ENCODE measurements at regions not wholly inside any gene's neighbourhood (a gene's known extent, or its start where the extent isn't known, plus 50 kb on each side); places are given as distances from the start of the nearest gene placed in this dataset.

DNA sequence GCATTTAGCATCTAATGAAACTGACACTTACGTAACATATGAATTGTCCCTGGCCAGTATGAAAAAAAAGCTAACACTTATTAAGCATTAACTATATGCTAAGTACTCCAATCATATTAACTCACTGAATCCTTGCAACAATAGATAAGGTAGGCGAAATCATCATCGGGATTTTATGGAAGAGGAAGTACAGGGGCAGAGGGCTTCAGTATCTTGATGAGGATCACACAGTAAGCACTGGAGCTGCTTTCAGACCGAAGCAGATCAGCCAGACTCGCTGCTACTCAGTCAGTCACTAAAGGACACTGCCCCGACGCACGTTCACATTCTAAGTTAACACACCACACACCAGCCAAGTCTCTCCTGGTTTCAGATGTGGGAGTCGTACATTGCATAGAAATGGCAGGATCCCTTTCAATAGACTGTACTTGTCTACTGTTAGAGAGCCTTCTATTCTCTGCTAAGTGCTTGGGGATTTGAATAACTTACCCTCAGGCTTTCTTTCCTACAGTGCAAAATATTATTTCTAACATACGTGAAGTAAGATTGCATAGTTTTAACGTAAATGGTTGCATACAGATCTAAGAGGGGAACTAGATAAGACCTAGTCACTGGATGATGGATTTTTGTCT lies 540.2 kb upstream of the TENM3 start:
- H3K9me3 ChIP-seq: peaks cover 5% of the 10 kb centered on the region
- H3K27me3 ChIP-seq: no peaks in the 10 kb centered on the region
- no peak overlapping the region for H3K4me3 ChIP-seq
- H3K4me1 ChIP-seq: no peaks in the 10 kb centered on the region
- DNase-seq (ENCODE audit: low spot score in 2 of 2): no peak
- no peaks in the 10 kb centered on the region for H3K36me3 ChIP-seq
- no peak overlapping the region for H3K27ac ChIP-seq
- 75% methylated on average over 11 of the region's 11 CpGs for WGBS
- TF ChIP-seq, protein P1, sequence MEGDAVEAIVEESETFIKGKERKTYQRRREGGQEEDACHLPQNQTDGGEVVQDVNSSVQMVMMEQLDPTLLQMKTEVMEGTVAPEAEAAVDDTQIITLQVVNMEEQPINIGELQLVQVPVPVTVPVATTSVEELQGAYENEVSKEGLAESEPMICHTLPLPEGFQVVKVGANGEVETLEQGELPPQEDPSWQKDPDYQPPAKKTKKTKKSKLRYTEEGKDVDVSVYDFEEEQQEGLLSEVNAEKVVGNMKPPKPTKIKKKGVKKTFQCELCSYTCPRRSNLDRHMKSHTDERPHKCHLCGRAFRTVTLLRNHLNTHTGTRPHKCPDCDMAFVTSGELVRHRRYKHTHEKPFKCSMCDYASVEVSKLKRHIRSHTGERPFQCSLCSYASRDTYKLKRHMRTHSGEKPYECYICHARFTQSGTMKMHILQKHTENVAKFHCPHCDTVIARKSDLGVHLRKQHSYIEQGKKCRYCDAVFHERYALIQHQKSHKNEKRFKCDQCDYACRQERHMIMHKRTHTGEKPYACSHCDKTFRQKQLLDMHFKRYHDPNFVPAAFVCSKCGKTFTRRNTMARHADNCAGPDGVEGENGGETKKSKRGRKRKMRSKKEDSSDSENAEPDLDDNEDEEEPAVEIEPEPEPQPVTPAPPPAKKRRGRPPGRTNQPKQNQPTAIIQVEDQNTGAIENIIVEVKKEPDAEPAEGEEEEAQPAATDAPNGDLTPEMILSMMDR (IDR thresholded peaks at IDR 0.05): no peak
- TF ChIP-seq POLR2AphosphoS5 (IDR thresholded peaks at IDR 0.05) (no peak), EP300 (IDR thresholded peaks at IDR 0.05) (no peak), POLR2A (IDR thresholded peaks at IDR 0.05) (no peak)

DNA sequence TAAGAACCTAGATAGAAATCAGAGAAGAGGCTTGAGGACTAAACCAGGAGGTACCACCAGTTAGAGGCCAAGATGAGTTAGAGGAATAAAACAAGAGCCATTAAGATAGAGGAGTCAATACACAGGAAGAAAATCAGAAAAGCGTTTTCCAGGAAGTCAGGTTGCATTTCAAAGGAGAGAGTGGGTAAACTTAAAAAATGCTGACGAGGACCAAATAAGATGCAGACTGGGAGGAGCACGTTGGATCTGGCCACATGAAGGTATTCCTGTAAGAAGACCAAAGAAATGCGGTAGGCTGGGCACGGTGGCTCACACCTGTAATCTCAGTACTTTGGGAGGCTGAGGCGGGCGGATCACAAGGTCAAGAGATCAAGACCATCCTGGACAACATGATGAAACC lies 533.1 kb upstream of the TENM3 start:
- TF ChIP-seq POLR2A (IDR thresholded peaks at IDR 0.05): no peak
- TF ChIP-seq, protein P1 (IDR thresholded peaks at IDR 0.05): no peak
- no peak for TF ChIP-seq POLR2AphosphoS5 (IDR thresholded peaks at IDR 0.05)
- TF ChIP-seq EP300 (IDR thresholded peaks at IDR 0.05): no peak
- no peaks in the 10 kb centered on the region for H3K4me1 ChIP-seq
- WGBS: 86% methylated on average over 7 of the region's 7 CpGs
- no peaks in the 10 kb centered on the region for H3K27me3 ChIP-seq
- H3K27ac ChIP-seq: no peak overlapping the region
- no peak overlapping the region for H3K4me3 ChIP-seq
- no peaks in the 10 kb centered on the region for H3K36me3 ChIP-seq
- peaks cover 5% of the 10 kb centered on the region for H3K9me3 ChIP-seq
- DNase-seq (ENCODE audit: low spot score in 2 of 2): no peak

DNA sequence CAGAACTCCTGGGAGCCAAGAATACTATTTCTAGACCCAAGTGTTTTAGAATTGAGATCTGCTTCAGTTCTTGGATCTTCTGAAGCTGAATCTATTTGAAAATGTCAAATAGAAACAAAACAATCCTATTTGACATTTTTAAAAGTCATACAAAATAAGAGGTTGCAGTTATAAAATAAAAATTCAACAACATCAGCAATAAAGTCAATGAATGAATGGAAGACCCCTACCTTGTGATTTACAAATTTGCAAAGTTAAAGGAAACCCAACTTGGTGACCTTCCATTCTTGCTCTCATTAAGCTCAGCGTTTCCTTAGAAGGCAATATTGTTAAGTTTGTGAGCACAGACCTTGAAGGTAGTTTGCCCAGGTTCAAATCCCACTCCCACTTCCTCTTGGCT lies 531.8 kb upstream of the TENM3 start:
- TF ChIP-seq POLR2AphosphoS5 (IDR thresholded peaks at IDR 0.05) (no peak), EP300 (IDR thresholded peaks at IDR 0.05) (no peak), POLR2A (IDR thresholded peaks at IDR 0.05) (no peak)
- TF ChIP-seq, protein P1 (IDR thresholded peaks at IDR 0.05): no peak
- Histone ChIP-seq H3K4me1 (no peaks in the 10 kb centered on the region), H3K36me3 (no peaks in the 10 kb centered on the region), H3K4me3 (no peak overlapping the region), H3K27ac (no peak overlapping the region), H3K27me3 (no peaks in the 10 kb centered on the region), H3K9me3 (peaks cover 5% of the 10 kb centered on the region)
- no peak for DNase-seq (ENCODE audit: low spot score in 2 of 2)
- WGBS: 88% methylated on average over 1 of the region's 1 CpG

DNA sequence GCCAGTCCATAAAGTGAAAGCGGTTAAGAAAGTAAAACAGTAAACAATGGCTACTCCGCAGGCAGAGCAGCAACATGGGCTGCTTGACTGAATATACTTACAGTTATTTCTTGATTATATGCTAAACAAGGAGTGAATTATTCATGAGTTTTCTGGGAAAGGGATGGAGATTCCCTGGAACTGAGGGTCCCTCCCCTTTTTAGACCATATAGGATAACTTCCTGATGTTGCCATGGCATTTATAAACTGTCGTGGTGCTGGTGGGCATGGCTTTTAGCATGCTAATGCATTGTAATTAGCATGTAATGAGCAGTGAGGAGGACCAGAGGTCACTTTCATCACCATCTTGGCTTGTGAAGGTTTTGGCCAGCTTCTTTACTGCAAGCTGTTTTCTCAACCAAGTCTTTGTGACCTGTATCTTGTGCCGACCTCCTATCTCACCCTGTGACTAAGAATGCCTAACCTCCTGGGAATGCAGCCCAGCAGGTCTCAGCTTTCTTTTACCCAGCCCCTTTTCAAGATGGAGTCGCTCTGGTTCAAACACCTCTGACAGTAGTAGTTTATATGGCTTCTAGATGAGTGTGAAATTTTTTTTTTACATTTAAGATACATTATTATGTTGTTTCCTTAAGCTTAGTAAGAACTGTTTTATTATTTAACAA lies 514.8 kb upstream of the TENM3 start:
- no peaks in the 10 kb centered on the region for H3K27me3 ChIP-seq
- H3K36me3 ChIP-seq: no peaks in the 10 kb centered on the region
- H3K9me3 ChIP-seq: peaks cover 4% of the 10 kb centered on the region
- H3K4me3 ChIP-seq: no peak overlapping the region
- no peaks in the 10 kb centered on the region for H3K4me1 ChIP-seq
- H3K27ac ChIP-seq: no peak overlapping the region
- WGBS: 68% methylated on average over 5 of the region's 5 CpGs
- no peak for DNase-seq (ENCODE audit: low spot score in 2 of 2)
- no peak for TF ChIP-seq EP300 (IDR thresholded peaks at IDR 0.05)

DNA sequence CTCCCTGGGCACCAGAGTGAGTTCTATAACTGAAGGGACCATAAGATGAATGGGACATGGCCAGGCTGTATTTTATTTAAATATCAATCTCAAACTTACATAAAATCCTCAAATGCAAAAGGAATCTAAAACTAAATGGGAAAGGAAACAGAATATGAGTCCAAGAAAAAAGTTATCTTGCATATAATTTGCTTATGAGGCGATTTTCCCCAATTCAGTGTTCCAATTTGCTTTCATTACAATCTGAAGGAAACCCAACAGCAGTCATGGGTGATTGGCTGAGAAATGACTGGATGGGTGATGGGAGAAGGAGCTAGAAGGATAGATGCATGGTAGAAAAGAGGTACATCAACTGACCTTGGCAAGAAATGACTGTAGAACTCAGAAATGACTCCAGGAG lies 511.3 kb upstream of the TENM3 start:
- 81% methylated on average over 1 of the region's 1 CpG for WGBS
- Histone ChIP-seq H3K4me3 (no peak overlapping the region), H3K9me3 (no peaks in the 10 kb centered on the region), H3K4me1 (no peaks in the 10 kb centered on the region), H3K27me3 (no peaks in the 10 kb centered on the region), H3K27ac (no peak overlapping the region), H3K36me3 (no peaks in the 10 kb centered on the region)
- no peak for DNase-seq (ENCODE audit: low spot score in 2 of 2)
- TF ChIP-seq, protein P1 (IDR thresholded peaks at IDR 0.05): no peak
- TF ChIP-seq POLR2AphosphoS5 (IDR thresholded peaks at IDR 0.05) (no peak), POLR2A (IDR thresholded peaks at IDR 0.05) (no peak), EP300 (IDR thresholded peaks at IDR 0.05) (no peak)
